NCI-H446 treated with DMSO at 0.1 percent for 48 hours (cell line): ENCODE measurements at regions not wholly inside any gene's neighbourhood (a gene's known extent, or its start where the extent isn't known, plus 50 kb on each side); places are given as distances from the start of the nearest gene placed in this dataset.
"Not testable (repeated sequence)": the region's sequence is repeated elsewhere in the genome, so short reads cannot be mapped to it uniquely, and the experiment has no call there.

Experiments used
- DNase-seq: peaks from one replicate; lab custom pipeline; 2025; lab: John Stamatoyannopoulos, UW

GRCh38 chr3:177338697-177339219 lies 141.5 kb upstream of the TBL1XR1 start:
- no peak for DNase-seq

DNA sequence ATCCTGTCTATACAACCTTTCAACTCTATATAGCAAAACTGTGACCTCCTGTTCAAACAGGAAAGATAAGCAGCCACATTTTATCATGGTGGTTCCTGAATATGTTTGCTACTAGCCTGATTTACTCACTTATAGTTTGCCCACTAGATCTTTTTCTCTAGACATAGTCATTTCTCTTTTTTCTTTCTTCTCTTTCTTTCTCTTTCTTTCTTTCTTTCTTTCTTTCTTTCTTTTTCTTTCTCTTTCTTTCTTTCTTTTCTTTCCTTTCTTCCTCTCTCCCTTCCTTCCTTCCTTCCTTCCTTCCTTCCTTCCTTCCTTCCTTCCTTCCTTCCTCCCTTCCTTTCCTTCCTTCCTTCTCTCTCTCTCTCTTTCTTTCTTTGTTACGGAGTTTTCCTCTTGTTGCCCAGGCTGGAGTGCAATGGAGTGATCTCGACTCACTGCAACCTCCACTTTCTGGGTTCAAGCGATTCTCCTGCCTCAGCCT lies 142.0 kb upstream of the TBL1XR1 start:
- not testable (repeated sequence) for DNase-seq

DNA sequence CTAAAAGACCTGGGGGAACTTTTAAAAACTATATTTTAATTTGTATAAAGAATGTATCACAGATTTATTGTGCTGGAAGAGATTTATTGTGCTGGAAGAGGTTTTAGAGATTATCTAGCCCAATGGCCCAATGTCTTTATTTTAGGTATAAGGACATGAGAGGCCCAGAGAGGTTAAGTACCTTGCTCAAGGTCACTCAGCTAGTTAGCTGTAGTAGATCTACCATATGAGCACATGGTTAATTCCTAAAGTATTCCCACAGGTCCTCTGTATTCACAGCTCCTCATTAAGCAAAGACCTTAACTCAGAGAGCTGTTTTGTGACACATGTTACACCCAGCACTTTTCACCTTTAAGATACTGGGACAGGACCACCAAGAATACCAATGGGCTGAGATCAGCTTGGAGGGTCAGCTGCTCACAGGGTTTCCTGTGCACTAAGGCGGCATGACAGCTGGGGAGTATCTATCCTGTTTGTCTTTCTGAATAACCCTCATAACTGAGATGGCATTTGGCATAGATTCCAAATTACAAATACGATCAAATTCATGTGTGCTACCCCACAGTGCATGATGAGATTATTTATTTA lies 143.1 kb upstream of the TBL1XR1 start:
- DNase-seq = no peak

DNA sequence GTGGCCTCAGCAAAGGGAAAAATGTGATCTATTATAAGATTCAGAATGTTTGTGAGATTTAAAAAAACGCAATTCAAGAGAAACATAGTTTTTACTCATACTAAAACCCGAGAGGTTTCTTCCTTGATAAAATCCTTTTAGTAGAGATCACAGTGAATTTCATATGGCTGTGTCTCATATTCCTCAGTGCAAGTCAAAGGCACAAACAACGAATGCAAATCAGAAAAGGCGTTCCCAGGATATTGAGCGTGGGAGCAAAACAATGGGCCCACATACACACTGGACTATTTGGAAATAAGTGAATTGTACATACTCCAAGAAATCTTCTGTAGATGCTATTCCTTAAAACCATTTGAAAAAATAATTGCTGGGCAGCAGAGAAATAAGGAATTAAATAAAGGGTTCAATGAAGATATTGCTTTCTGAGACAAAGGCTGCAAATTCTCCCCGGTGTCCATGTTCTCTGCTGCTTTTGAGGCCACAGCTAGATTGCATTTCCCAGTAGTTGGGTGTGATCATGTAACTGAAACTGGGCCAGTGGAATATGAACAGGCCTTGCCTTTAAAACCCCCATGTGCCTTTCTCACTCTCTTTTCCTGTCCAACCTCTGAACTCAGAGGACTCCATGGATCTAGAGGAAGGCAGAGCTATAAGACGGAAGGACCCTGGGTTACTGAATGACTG lies 144.6 kb upstream of the TBL1XR1 start:
- no peak for DNase-seq

- no peak for DNase-seq
Observed at GRCh38 chr3:177343122-177343625, 145.9 kb upstream of the TBL1XR1 start.

- DNase-seq = peak; percentile 80
Observed at GRCh38 chr3:177345049-177345972, 148.0 kb upstream of the TBL1XR1 start.

DNA sequence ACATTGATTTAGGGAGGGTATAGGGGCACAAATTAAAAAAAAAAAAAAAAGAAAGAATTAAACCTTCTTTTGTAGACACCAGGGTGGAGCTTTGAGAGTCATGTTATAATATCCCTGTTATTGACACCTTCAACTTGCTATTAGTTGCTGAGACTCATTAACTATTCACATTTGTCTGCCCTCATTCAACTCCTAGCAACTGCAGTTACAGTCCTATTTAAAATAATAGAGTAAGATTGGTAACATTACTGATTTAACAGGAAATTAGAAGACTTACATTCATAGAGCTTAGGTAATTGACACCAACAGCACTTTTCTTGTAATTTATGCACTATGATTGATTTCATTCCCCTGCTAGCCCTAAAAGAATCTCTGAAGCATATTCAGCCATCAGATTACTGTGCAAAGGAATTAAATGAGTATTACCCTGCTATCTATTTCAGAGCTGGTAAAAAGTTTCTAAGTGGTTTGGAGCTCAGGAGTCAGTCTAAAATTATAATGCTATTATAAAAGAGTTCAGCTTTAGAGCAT lies 148.8 kb upstream of the TBL1XR1 start:
- DNase-seq = no peak

- no peak for DNase-seq
Observed at GRCh38 chr3:177346878-177347277, 149.6 kb upstream of the TBL1XR1 start.

GRCh38 chr3:177347611-177348010 lies 150.3 kb upstream of the TBL1XR1 start:
- no peak for DNase-seq

DNA sequence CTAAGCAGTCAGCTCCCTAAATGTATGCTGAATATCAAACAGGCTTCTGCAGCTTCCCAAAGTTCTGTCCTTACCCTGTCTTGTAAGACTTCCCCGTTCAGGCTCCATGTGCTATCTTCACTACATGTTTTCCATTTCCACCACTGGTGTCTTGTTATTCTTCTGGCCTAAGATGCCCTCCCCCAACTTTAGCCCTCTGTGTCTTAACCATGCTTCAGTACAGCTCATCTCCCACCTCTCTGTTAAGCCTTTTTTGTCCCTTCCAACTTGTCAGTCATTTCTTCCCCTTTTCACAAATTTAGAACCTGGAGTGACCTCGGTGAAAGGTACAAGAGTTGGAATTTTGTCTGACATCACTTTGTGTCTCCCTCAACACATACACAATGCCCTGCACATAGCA lies 151.7 kb upstream of the TBL1XR1 start:
- no peak for DNase-seq

DNA sequence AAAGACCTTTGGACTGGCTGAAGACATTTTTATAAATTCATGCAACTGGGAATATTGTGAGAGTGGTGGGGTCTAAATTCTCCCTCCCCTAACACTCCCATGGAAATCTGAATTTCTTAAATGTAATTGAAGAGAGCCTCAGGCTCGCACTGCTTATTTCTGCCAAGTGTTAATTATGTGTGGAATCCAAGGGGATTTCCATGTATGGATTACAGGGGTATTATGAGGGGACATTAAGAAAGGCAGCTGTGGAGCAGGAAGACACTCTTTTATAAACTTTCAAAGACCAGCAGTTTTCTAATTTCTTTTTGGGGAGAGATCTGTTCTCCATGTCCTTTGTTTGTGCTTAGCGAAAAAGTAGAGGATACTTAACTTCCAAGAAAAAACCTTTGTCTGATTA lies 152.1 kb upstream of the TBL1XR1 start:
- no peak for DNase-seq

GRCh38 chr3:177350121-177350520 lies 152.8 kb upstream of the TBL1XR1 start:
- DNase-seq = no peak

DNA sequence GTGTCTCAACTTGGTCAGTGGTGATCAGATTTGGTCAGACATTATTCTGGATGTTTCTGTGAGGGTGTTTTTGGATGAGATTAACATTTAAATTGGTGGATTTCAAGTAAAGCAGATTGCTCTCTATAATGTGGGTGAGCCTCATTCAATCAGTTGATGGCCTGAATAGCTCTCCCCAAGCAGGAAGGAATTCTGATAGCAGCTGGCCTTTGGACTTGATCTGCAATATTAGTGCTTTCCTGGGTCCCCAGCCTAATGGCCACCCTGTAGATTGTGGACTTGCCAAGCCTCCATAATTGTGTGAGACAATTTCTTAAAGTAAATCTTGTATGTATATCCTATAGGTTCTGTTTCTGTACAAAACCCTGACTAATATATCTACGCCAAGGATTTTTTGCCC lies 153.9 kb upstream of the TBL1XR1 start:
- DNase-seq = no peak

- DNase-seq = no peak
Observed at GRCh38 chr3:177351757-177352158, 154.5 kb upstream of the TBL1XR1 start.

DNA sequence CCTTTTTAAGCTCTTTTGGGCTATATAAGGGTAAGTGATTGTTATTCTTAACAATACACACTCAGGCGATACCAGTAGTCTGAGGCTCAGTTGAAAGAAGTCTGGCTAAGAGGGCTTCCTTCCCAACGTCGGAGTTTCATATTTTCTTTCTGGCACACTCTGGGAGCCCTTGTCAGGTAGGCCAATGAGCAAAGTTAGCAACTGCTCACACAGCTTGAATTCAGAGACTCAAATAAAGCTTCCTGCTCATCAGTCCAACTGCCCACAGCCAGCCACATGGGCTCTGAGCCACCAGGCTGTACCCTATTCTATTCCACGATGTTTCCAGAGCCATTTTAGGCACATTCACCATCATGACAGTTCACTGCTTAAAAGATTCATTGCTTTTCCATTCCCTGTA lies 155.1 kb upstream of the TBL1XR1 start:
- no peak for DNase-seq

- no peak for DNase-seq
Observed at GRCh38 chr3:177353140-177353539, 155.9 kb upstream of the TBL1XR1 start.

- DNase-seq = not testable (repeated sequence)
Observed at GRCh38 chr3:177353879-177354278, 156.6 kb upstream of the TBL1XR1 start.

DNA sequence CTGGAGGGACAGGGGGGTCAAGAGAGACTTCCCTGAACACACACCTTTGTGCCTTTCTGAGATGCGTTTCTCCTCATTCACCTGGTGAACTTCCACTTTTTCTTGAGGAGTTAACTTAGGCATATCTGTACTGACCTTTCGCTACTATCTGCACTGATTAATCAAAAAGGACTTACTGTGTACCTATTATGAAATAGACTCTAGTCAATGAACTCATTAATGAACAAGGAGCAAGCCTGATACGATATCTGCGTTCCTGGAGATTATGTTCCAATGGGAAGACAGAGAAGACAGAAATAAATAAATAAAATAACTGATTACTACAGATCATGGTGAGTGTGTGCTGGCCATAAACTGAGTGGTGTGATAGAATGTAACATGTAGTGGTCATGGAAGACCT lies 157.2 kb upstream of the TBL1XR1 start:
- no peak for DNase-seq

GRCh38 chr3:177356113-177356512 lies 158.8 kb upstream of the TBL1XR1 start:
- no peak for DNase-seq

DNA sequence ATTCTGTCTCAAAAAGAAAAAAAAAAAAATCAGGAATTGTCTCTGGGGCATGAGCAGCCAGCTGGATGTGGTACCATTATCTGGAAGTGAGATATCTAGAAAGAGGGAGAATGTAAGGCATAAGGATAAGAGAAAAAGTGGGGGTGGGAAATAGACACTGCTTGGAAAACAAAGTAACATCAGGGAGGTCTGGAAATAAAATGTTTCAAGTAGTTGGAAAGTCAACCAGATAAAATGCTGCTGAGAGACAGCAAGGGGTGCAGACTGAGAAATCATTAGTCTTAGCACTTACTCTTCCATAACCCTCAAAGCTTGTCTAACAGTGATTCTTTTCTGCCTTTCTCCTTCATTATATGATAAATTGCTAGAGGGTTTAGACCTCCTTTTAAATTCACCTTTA lies 159.7 kb upstream of the TBL1XR1 start:
- no peak for DNase-seq

DNA sequence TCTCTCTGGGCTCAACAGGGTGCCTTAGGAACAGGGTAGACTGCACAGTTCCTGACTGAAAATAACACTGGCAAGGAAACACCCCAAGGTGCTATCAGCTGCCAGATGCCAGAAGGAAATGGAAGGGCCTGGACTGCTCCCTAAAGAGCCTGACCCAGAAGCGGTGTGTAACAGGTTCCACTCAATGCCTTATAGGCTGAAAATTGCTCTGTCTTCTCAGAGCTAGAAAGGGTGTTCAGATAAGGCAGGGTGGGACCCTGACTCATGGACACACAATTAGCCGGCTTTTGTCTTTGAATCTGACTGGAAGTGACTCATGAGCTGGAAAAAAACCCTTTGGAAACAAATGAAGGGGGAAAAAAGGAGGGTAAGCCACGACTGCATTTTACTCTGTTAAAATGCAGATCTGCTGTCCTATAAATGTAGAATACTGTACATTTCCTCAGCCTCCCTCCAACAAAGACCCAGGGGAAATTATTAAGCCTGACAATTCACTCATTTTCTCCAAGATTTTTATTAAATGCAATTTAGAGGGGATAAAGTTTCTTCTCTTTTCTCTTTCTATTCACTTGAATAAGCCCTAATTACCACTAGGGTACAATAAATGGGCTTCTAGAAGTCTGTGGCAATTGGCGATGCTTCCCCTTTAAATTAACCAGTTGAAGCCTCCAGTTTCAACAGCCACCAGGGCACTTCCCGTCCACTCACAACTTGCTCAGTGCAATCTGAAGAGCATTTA lies 160.2 kb upstream of the TBL1XR1 start:
- no peak for DNase-seq
